Mononuclear cell (primary cell): ENCODE measurements at regions not wholly inside any gene's neighbourhood (a gene's known extent, or its start where the extent isn't known, plus 50 kb on each side); places are given as distances from the start of the nearest gene placed in this dataset.

ENCODE experiments used
- H3K27me3 ChIP-seq: 2 replicates; pipeline ENCODE4 v1.6.0; 2011; ENCODE audit warnings: low read length, control low read depth; ENCODE audit not compliant: insufficient read depth
- H3K4me1 ChIP-seq: 2 replicates; pipeline ENCODE4 v1.5.1; 2011; ENCODE audit warnings: mild to moderate bottlenecking, low read length, control low read depth; ENCODE audit not compliant: insufficient read depth
- H3K4me3 ChIP-seq: 2 replicates; pipeline ENCODE4 v1.5.1; 2011; ENCODE audit warnings: mild to moderate bottlenecking, low read length, moderate library complexity
- H3K9me3 ChIP-seq: 2 replicates; pipeline ENCODE4 v1.5.1; 2011; ENCODE audit warnings: low read depth, mild to moderate bottlenecking, control low read depth, low read length

- Histone ChIP-seq H3K9me3 (no peaks in the 10 kb centered on the region), H3K27me3 (peaks cover 25% of the 10 kb centered on the region), H3K4me1 (peaks cover 6% of the 10 kb centered on the region), H3K4me3 (no peak overlapping the region)
Observed at GRCh38 chr5:73395256-73395655, 53.3 kb downstream of the FOXD1 start.

GRCh38 chr5:73394610-73395009 is 54.0 kb downstream of the FOXD1 start:
- Histone ChIP-seq H3K27me3 (peaks cover 25% of the 10 kb centered on the region), H3K4me1 (peaks cover 6% of the 10 kb centered on the region), H3K9me3 (no peaks in the 10 kb centered on the region), H3K4me3 (no peak overlapping the region)

- peaks cover 8% of the 10 kb centered on the region for H3K4me1 ChIP-seq
- no peak overlapping the region for H3K4me3 ChIP-seq
- H3K27me3 ChIP-seq, result peaks cover 25% of the 10 kb centered on the region
- H3K9me3 ChIP-seq, result no peaks in the 10 kb centered on the region
Observed at GRCh38 chr5:73393611-73394489, 54.7 kb downstream of the FOXD1 start.

GRCh38 chr5:73392775-73393174 is 55.8 kb downstream of the FOXD1 start:
- no peaks in the 10 kb centered on the region for H3K9me3 ChIP-seq
- peaks cover 22% of the 10 kb centered on the region for H3K27me3 ChIP-seq
- H3K4me1 ChIP-seq, result peaks cover 18% of the 10 kb centered on the region
- no peak overlapping the region for H3K4me3 ChIP-seq

GRCh38 chr5:73391441-73391881 is 57.1 kb downstream of the FOXD1 start:
- H3K4me3 ChIP-seq, result no peak overlapping the region
- no peaks in the 10 kb centered on the region for H3K9me3 ChIP-seq
- peaks cover 29% of the 10 kb centered on the region for H3K4me1 ChIP-seq
- peaks cover 17% of the 10 kb centered on the region for H3K27me3 ChIP-seq

GRCh38 chr5:73390972-73391371 is 57.6 kb downstream of the FOXD1 start:
- Histone ChIP-seq H3K4me1 (peaks cover 29% of the 10 kb centered on the region), H3K27me3 (peaks cover 18% of the 10 kb centered on the region), H3K4me3 (no peak overlapping the region), H3K9me3 (peaks cover 1% of the 10 kb centered on the region)

- Histone ChIP-seq H3K9me3 (peaks cover 22% of the 10 kb centered on the region), H3K4me3 (no peak overlapping the region), H3K27me3 (peaks cover 28% of the 10 kb centered on the region), H3K4me1 (peaks cover 29% of the 10 kb centered on the region)
Observed at GRCh38 chr5:73388740-73389139, 59.8 kb downstream of the FOXD1 start.

- Histone ChIP-seq H3K4me1 (peaks cover 29% of the 10 kb centered on the region), H3K4me3 (no peak overlapping the region), H3K27me3 (peaks cover 32% of the 10 kb centered on the region), H3K9me3 (peaks cover 23% of the 10 kb centered on the region)
Observed at GRCh38 chr5:73388306-73388684, 60.3 kb downstream of the FOXD1 start.

- Histone ChIP-seq H3K4me1 (peaks cover 29% of the 10 kb centered on the region), H3K4me3 (no peak overlapping the region), H3K9me3 (peaks cover 23% of the 10 kb centered on the region), H3K27me3 (peaks cover 38% of the 10 kb centered on the region)
Observed at GRCh38 chr5:73387601-73388305, 60.8 kb downstream of the FOXD1 start.

GRCh38 chr5:73387149-73387591 is 61.4 kb downstream of the FOXD1 start:
- Histone ChIP-seq H3K4me3 (no peak overlapping the region), H3K4me1 (peaks cover 35% of the 10 kb centered on the region), H3K27me3 (peaks cover 43% of the 10 kb centered on the region), H3K9me3 (peaks cover 23% of the 10 kb centered on the region)

GRCh38 chr5:73384861-73385260 is 63.7 kb downstream of the FOXD1 start:
- Histone ChIP-seq H3K27me3 (peaks cover 66% of the 10 kb centered on the region), H3K4me1 (peaks cover 52% of the 10 kb centered on the region), H3K4me3 (no peak overlapping the region), H3K9me3 (peaks cover 23% of the 10 kb centered on the region)

GRCh38 chr5:73382401-73382740 is 66.2 kb downstream of the FOXD1 start:
- H3K27me3 ChIP-seq, result peaks cover 89% of the 10 kb centered on the region
- peaks cover 23% of the 10 kb centered on the region for H3K9me3 ChIP-seq
- no peak overlapping the region for H3K4me3 ChIP-seq
- H3K4me1 ChIP-seq, result peaks cover 38% of the 10 kb centered on the region

- Histone ChIP-seq H3K4me1 (peaks cover 32% of the 10 kb centered on the region), H3K4me3 (no peak overlapping the region), H3K27me3 (peaks cover 94% of the 10 kb centered on the region), H3K9me3 (peaks cover 23% of the 10 kb centered on the region)
Observed at GRCh38 chr5:73381590-73382400, 66.8 kb downstream of the FOXD1 start.

- peaks cover 21% of the 10 kb centered on the region for H3K9me3 ChIP-seq
- H3K4me1 ChIP-seq, result peaks cover 31% of the 10 kb centered on the region
- peaks cover 97% of the 10 kb centered on the region for H3K27me3 ChIP-seq
- no peak overlapping the region for H3K4me3 ChIP-seq
Observed at GRCh38 chr5:73380710-73381589, 67.6 kb downstream of the FOXD1 start.
